ENCODE measurements at regions not wholly inside any gene's neighbourhood (a gene's known extent, or its start where the extent isn't known, plus 50 kb on each side); places are given as distances from the start of the nearest gene placed in this dataset.

DNA sequence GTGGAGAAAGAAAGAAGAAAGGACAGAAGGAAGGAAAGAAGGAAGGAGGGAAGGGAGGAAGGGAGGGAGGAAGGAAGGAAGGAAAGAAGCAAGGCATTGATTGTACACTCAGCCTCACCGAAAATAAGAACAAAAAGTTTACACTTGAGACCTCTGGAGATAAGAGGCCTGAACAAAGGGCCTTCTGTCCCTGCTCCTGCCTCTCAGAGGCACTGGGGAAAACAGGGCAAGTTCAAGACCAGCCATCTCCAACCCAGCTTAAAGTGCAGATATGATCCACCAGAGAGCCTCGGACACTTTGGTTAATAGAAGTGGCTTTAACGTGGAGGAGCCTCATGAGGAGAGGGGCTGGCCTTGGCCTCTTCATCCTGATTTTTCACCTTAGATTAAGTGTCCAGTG is 582.9 kb upstream of the PPP2R3A start:
- Histone ChIP-seq H3K36me3 (no peaks in the 10 kb centered on the region), H3K27ac (no peak overlapping the region), H3K4me1 (no peaks in the 10 kb centered on the region), H3K4me3 (replicated peaks in 1 of 3) (no peak overlapping the region), H3K9me3 (no peaks in the 10 kb centered on the region), H3K27me3 (no peaks in the 10 kb centered on the region)
- intact Hi-C loops (cut with DNase I): no loop called here
- 40 to 54% methylated on average over 3 of the region's 3 CpGs for WGBS, 2 donors
- TF ChIP-seq CTCF (IDR thresholded peaks at IDR 0.05) (no peak), POLR2A (IDR thresholded peaks at IDR 0.05) (no peak)
- no peak for DNase-seq

GRCh38 chr3:135383301-135383700 is 582.2 kb upstream of the PPP2R3A start:
- DNase-seq: no peak
- no peak overlapping the region for H3K27ac ChIP-seq
- no peaks in the 10 kb centered on the region for H3K36me3 ChIP-seq
- H3K4me1 ChIP-seq: no peaks in the 10 kb centered on the region
- 80 to 83% methylated on average over 6 of the region's 6 CpGs for WGBS, 2 donors
- intact Hi-C loops (cut with DNase I): no loop called here
- H3K27me3 ChIP-seq: no peaks in the 10 kb centered on the region
- no peaks in the 10 kb centered on the region for H3K9me3 ChIP-seq
- no peak for TF ChIP-seq POLR2A (IDR thresholded peaks at IDR 0.05)
- no peak for TF ChIP-seq CTCF (IDR thresholded peaks at IDR 0.05)
- H3K4me3 ChIP-seq (replicated peaks in 1 of 3): no peak overlapping the region

DNA sequence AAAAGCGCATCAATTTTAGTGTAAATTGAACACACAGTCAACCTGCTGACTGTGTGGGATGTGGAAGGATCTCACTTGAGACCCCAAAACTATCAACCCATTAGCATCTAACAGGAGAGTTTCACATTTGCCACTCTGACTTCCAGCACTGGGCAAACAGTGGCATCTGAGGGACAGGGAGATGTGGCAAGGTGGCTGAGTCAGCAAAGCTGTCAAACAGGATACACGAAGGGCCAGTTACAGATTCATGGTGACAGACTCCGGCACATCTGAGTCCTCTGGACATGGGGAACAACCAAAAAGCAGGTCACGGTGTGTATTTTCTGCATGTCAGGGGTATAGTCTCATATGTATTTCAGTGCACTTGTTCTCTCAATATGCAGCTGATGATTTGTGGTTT is 573.4 kb upstream of the PPP2R3A start:
- Histone ChIP-seq H3K4me3 (replicated peaks in 1 of 3) (no peak overlapping the region), H3K9me3 (no peaks in the 10 kb centered on the region), H3K36me3 (no peaks in the 10 kb centered on the region), H3K4me1 (no peaks in the 10 kb centered on the region), H3K27me3 (no peaks in the 10 kb centered on the region), H3K27ac (no peak overlapping the region)
- intact Hi-C loops (cut with DNase I): no loop called here
- TF ChIP-seq POLR2A (IDR thresholded peaks at IDR 0.05) (no peak), CTCF (IDR thresholded peaks at IDR 0.05) (no peak)
- 85 to 90% methylated on average over 4 of the region's 4 CpGs for WGBS, 2 donors
- DNase-seq: no peak

DNA sequence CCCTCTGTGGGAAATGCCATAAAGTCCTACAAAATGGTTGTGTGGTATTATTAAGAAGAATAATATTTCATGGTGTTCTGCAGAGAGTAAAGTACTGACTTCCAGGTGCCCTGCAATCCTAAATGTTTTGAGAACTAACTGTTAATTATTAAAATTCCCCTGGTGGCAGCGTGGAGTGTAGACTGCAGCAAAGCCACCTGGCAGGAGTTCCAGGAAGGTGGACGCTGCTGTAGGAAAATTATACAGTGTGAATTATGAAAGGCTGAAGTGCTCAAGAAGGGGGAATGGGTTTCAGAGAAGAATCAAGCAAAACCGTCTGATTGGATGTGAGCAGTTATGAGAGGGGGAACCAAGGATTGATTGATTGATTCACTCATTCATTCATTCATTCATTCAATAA is 572.4 kb upstream of the PPP2R3A start:
- Histone ChIP-seq H3K27ac (no peak overlapping the region), H3K4me1 (no peaks in the 10 kb centered on the region), H3K4me3 (replicated peaks in 1 of 3) (no peak overlapping the region), H3K9me3 (no peaks in the 10 kb centered on the region), H3K36me3 (no peaks in the 10 kb centered on the region), H3K27me3 (no peaks in the 10 kb centered on the region)
- no peak for DNase-seq
- TF ChIP-seq CTCF (IDR thresholded peaks at IDR 0.05) (no peak), POLR2A (IDR thresholded peaks at IDR 0.05) (no peak)
- WGBS, 2 donors: 86 to 90% methylated on average over 3 of the region's 3 CpGs
- intact Hi-C loops (cut with DNase I): no loop called here

GRCh38 chr3:135393898-135394525 is 571.5 kb upstream of the PPP2R3A start:
- Histone ChIP-seq H3K27me3 (no peaks in the 10 kb centered on the region), H3K4me1 (no peaks in the 10 kb centered on the region), H3K36me3 (no peaks in the 10 kb centered on the region), H3K4me3 (replicated peaks in 1 of 3) (no peak overlapping the region), H3K9me3 (no peaks in the 10 kb centered on the region), H3K27ac (no peak overlapping the region)
- 59 to 71% methylated on average over 4 of the region's 4 CpGs for WGBS, 2 donors
- DNase-seq: no peak
- intact Hi-C loops (cut with DNase I): no loop called here
- TF ChIP-seq POLR2A (IDR thresholded peaks at IDR 0.05) (no peak), CTCF (IDR thresholded peaks at IDR 0.05) (no peak)
